DND-41 (cell line): ENCODE measurements at regions not wholly inside any gene's neighbourhood (a gene's known extent, or its start where the extent isn't known, plus 50 kb on each side); places are given as distances from the start of the nearest gene placed in this dataset.

ENCODE experiments used
- ATAC-seq: fragments of 200-7000 bp; cut with Tn5 transposase; 3 replicates; pipeline ENCODE4 v1.9.1; 2021; ENCODE audit warnings: low read depth; ENCODE audit not compliant: insufficient read depth
- DNase-seq: peaks from one replicate; pipeline ENCODE4 v3.0.0-alpha.2; 2020
- H2AFZ ChIP-seq: 2 replicates; pipeline ENCODE4 v1.6.0; 2012; ENCODE audit warnings: low read depth, low read length
- H3K27ac ChIP-seq: 2 replicates; pipeline ENCODE4 v1.5.1; 2012; ENCODE audit warnings: low read length, inconsistent platforms
- H3K27me3 ChIP-seq: fragments of 200-600 bp; sonication (generic); 2 replicates; pipeline ENCODE4 v1.6.0; 2012; ENCODE audit warnings: low read length, mild to moderate bottlenecking, inconsistent platforms; ENCODE audit not compliant: insufficient read depth, poor library complexity
- H3K36me3 ChIP-seq: 2 replicates; pipeline ENCODE4 v1.5.1; 2012; ENCODE audit warnings: low read length, inconsistent platforms; ENCODE audit not compliant: insufficient read depth
- H3K4me1 ChIP-seq: 2 replicates; pipeline ENCODE4 v1.5.1; 2012; ENCODE audit warnings: mild to moderate bottlenecking, low read length; ENCODE audit not compliant: insufficient read depth
- H3K4me2 ChIP-seq: 2 replicates; pipeline ENCODE4 v1.6.0; 2012; ENCODE audit warnings: mild to moderate bottlenecking, moderate library complexity, low read length, inconsistent platforms; ENCODE audit not compliant: insufficient read depth
- H3K4me3 ChIP-seq, 2 experiments: fragments of 200-600 bp in 1 of 2; shearing (Covaris generic) in 1 of 2; 2 replicates each; pipeline ENCODE4 v1.5.1; 2012 to 2016; ENCODE audit warnings: inconsistent platforms in 2 of 2, low read length in 2 of 2, mild to moderate bottlenecking in 2 of 2, low read depth in 1 of 2, moderate library complexity in 1 of 2
- H3K79me2 ChIP-seq: 2 replicates; pipeline ENCODE4 v1.6.0; 2012; ENCODE audit warnings: low read length, inconsistent platforms; ENCODE audit not compliant: insufficient read depth
- H3K9ac ChIP-seq: 2 replicates; pipeline ENCODE4 v1.6.0; 2012; ENCODE audit warnings: low read depth, mild to moderate bottlenecking, inconsistent platforms, low read length, moderate library complexity
- H3K9me3 ChIP-seq: 2 replicates; pipeline ENCODE4 v1.5.1; 2012; ENCODE audit warnings: low read length, moderate library complexity, mild to moderate bottlenecking, inconsistent platforms; ENCODE audit not compliant: insufficient read depth, severe bottlenecking
- H4K20me1 ChIP-seq: 2 replicates; pipeline ENCODE4 v1.6.0; 2012; ENCODE audit warnings: low read length; ENCODE audit not compliant: insufficient read depth
- CTCF ChIP-seq: IDR thresholded peaks from 2 replicates; pipeline ENCODE4 v1.5.1; 2012; ENCODE audit warnings: borderline replicate concordance, low read length, moderate library complexity, mild to moderate bottlenecking; ENCODE audit not compliant: poor library complexity, severe bottlenecking; ENCODE audit errors: extremely low read depth
- EZH2 ChIP-seq: IDR thresholded peaks from 3 replicates; pipeline ENCODE4 v1.6.1; 2012; ENCODE audit warnings: borderline replicate concordance, low read depth, mild to moderate bottlenecking, moderate library complexity, low read length, inconsistent platforms; ENCODE audit not compliant: severe bottlenecking

GRCh38 chr13:67367399-67367798 lies 137.3 kb upstream of the PCDH9 start:
- Histone ChIP-seq H3K9ac (no peak overlapping the region), H3K79me2 (no peaks in the 10 kb centered on the region), H3K4me1 (no peaks in the 10 kb centered on the region), H3K4me3 (no peak overlapping the region), H3K27ac (no peak overlapping the region), H4K20me1 (no peaks in the 10 kb centered on the region), H3K9me3 (no peaks in the 10 kb centered on the region), H2AFZ (no peak overlapping the region), H3K27me3 (no peaks in the 10 kb centered on the region), H3K36me3 (no peaks in the 10 kb centered on the region), H3K4me2 (no peak overlapping the region)
- DNase-seq (no peak), ATAC-seq (no peak)
- TF ChIP-seq EZH2 (no peak), CTCF (no peak)

GRCh38 chr13:67366533-67366932 lies 136.4 kb upstream of the PCDH9 start:
- no peaks in the 10 kb centered on the region for H3K79me2 ChIP-seq
- no peak for ATAC-seq
- no peaks in the 10 kb centered on the region for H3K27me3 ChIP-seq
- no peaks in the 10 kb centered on the region for H3K4me1 ChIP-seq
- H2AFZ ChIP-seq: no peak overlapping the region
- no peaks in the 10 kb centered on the region for H3K36me3 ChIP-seq
- H3K9me3 ChIP-seq: no peaks in the 10 kb centered on the region
- H3K27ac ChIP-seq: no peak overlapping the region
- H3K4me2 ChIP-seq: no peak overlapping the region
- no peaks in the 10 kb centered on the region for H4K20me1 ChIP-seq
- DNase-seq: no peak
- no peak overlapping the region for H3K9ac ChIP-seq
- no peak overlapping the region for H3K4me3 ChIP-seq
- TF ChIP-seq CTCF (no peak), EZH2 (no peak)

- no peaks in the 10 kb centered on the region for H4K20me1 ChIP-seq
- no peak overlapping the region for H3K4me2 ChIP-seq
- no peak overlapping the region for H2AFZ ChIP-seq
- H3K9me3 ChIP-seq: no peaks in the 10 kb centered on the region
- ATAC-seq (no peak), DNase-seq (no peak)
- no peaks in the 10 kb centered on the region for H3K36me3 ChIP-seq
- no peak overlapping the region for H3K9ac ChIP-seq
- H3K27me3 ChIP-seq: no peaks in the 10 kb centered on the region
- no peaks in the 10 kb centered on the region for H3K79me2 ChIP-seq
- no peak overlapping the region for H3K4me3 ChIP-seq
- H3K27ac ChIP-seq: no peak overlapping the region
- H3K4me1 ChIP-seq: no peaks in the 10 kb centered on the region
- TF ChIP-seq EZH2 (no peak), CTCF (no peak)
Observed at GRCh38 chr13:67355812-67356476, 125.8 kb upstream of the PCDH9 start.
